HepG2 (cell line): ENCODE measurements at regions not wholly inside any gene's neighbourhood (a gene's known extent, or its start where the extent isn't known, plus 50 kb on each side); places are given as distances from the start of the nearest gene placed in this dataset.

Experiments
- ATAC-seq: fragments of 200-7000 bp; cut with Tn5 transposase; 3 replicates; pipeline ENCODE4 v1.9.1; 2020; ENCODE audit warnings: mild to moderate bottlenecking, moderate library complexity
- BruUV-seq: library from RNA; stranded (reverse); fragments of 400-500 nt; replicated peaks from 2 replicates; lab custom pipeline; 2021; lab: Mats Ljungman, UMichigan
- CTCF ChIA-PET: fragments of 300-600 bp; formaldehyde crosslinking; extraction: SDS; loops from one replicate; lab custom pipeline; 2021; ENCODE audit warnings: low total read pairs, inconsistent platforms, low intra/inter-chr PET ratio; lab: Yijun Ruan, JAX
- POLR2A ChIA-PET: fragments of 350-600 bp; sonication (Branson Sonifier 250); formaldehyde crosslinking; loops from one replicate; lab custom pipeline; 2020; ENCODE audit warnings: antibody characterized with exemption, inconsistent platforms; lab: Yijun Ruan, JAX
- DNase-seq: peaks from one replicate; pipeline ENCODE4 v3.0.0-alpha.2; 2015; ENCODE audit warnings: low spot score
- FAIRE-seq: peaks from 3 replicates; lab custom pipeline; 2011; peaks lifted over from hg19 to GRCh38; lab: Jason Lieb, UNC
- H2AFZ ChIP-seq: one replicate; pipeline ENCODE4 v1.6.1; 2011; ENCODE audit warnings: low read length, inconsistent platforms
- H3K27ac ChIP-seq: fragments of 300-600 bp; 3 replicates; pipeline ENCODE4 v1.8.0; 2011; ENCODE audit warnings: mixed run types, mild to moderate bottlenecking, mixed read lengths, low read length, inconsistent platforms; ENCODE audit not compliant: insufficient read depth; ENCODE audit errors: extremely low read length
- H3K27me3 ChIP-seq, 2 experiments: fragments of 200-600 bp in 1 of 2; 2 replicates in 1 of 2; 3 replicates in 1 of 2; pipeline versions ENCODE4 v1.6.0 to v1.8.0; 2011; ENCODE audit warnings: low read length in 2 of 2, mild to moderate bottlenecking in 2 of 2, moderate library complexity in 2 of 2, inconsistent platforms in 1 of 2; ENCODE audit not compliant: insufficient read depth in 2 of 2, control insufficient read depth in 1 of 2
- H3K36me3 ChIP-seq, 2 experiments: fragments of 200-600 bp in 1 of 2; replicated peaks in 1 of 2; 2 replicates in 1 of 2; 3 replicates in 1 of 2; pipeline versions ENCODE4 v1.5.1 to v1.8.0; 2011; ENCODE audit warnings: low read length in 2 of 2, inconsistent platforms in 1 of 2; ENCODE audit not compliant: insufficient read depth in 2 of 2, control insufficient read depth in 1 of 2
- H3K4me1 ChIP-seq: 2 replicates; pipeline ENCODE4 v1.5.1; 2012; ENCODE audit warnings: low read length, inconsistent platforms; ENCODE audit not compliant: insufficient read depth
- H3K4me2 ChIP-seq: 2 replicates; pipeline ENCODE4 v1.6.0; 2011; ENCODE audit warnings: low read depth, low read length, inconsistent platforms
- H3K4me3 ChIP-seq, 3 experiments: fragments of 200-600 bp in 1 of 3; sonication (generic), shearing (Covaris generic) in 1 of 3; replicated peaks in 1 of 3; 2 replicates each; pipeline ENCODE4 v1.5.1; 2011 to 2016; ENCODE audit warnings: low read length in 3 of 3, inconsistent platforms in 2 of 3, low read depth in 2 of 3, mild to moderate bottlenecking in 2 of 3, control low read depth in 1 of 3, mixed read lengths in 1 of 3; ENCODE audit not compliant: insufficient read depth in 1 of 3
- H3K79me2 ChIP-seq: one replicate; pipeline ENCODE4 v1.6.1; 2011; ENCODE audit warnings: low read length, inconsistent platforms; ENCODE audit not compliant: insufficient read depth
- H3K9ac ChIP-seq: 2 replicates; pipeline ENCODE4 v1.6.0; 2011; ENCODE audit warnings: mild to moderate bottlenecking, low read depth, low read length, inconsistent platforms; ENCODE audit not compliant: insufficient read depth
- H3K9me3 ChIP-seq: 2 replicates; pipeline ENCODE4 v1.5.1; 2012; ENCODE audit warnings: mild to moderate bottlenecking, low read length
- H4K20me1 ChIP-seq: 2 replicates; pipeline ENCODE4 v1.6.0; 2011; ENCODE audit warnings: inconsistent platforms, mild to moderate bottlenecking, low read length, moderate library complexity; ENCODE audit not compliant: insufficient read depth
- ATF4 ChIP-seq, 2 experiments: fragments of 450-650 bp in 1 of 2; sonication (generic) in 1 of 2; formaldehyde crosslinking; IDR thresholded peaks; 2 replicates each; pipeline versions ENCODE4 v1.5.0 to v1.8.0; 2020 to 2022; ENCODE audit warnings: mild to moderate bottlenecking in 1 of 2, missing genetic modification reagents in 1 of 2
- CBX5 ChIP-seq: sonication (generic); formaldehyde crosslinking; IDR thresholded peaks from 2 replicates; pipeline ENCODE4 v1.4.0; 2020; ENCODE audit warnings: missing genetic modification reagents, borderline replicate concordance
- CEBPB ChIP-seq: IDR thresholded peaks from 2 replicates; pipeline ENCODE4 v1.6.1; 2011; ENCODE audit warnings: low read depth, low read length, improper control_type of control experiment, borderline replicate concordance
- CREBL2 ChIP-seq: sonication (generic); formaldehyde crosslinking; IDR thresholded peaks from 2 replicates; pipeline ENCODE4 v1.8.1; 2023; ENCODE audit warnings: missing genetic modification reagents, mild to moderate bottlenecking, borderline replicate concordance
- IKZF4 ChIP-seq: sonication (generic); formaldehyde crosslinking; IDR thresholded peaks from 2 replicates; pipeline ENCODE4 v1.5.1; 2020; ENCODE audit warnings: borderline replicate concordance, mild to moderate bottlenecking, low read depth, missing genetic modification reagents; ENCODE audit errors: not compliant biosample characterization
- MEIS1 ChIP-seq: sonication (generic); formaldehyde crosslinking; IDR thresholded peaks from 2 replicates; pipeline ENCODE4 v1.9.0; 2021; ENCODE audit warnings: mild to moderate bottlenecking, missing genetic modification reagents, moderate library complexity, borderline replicate concordance
- NPAS2 ChIP-seq: sonication (generic); formaldehyde crosslinking; IDR thresholded peaks from 2 replicates; pipeline ENCODE4 v1.8.0; 2022; ENCODE audit warnings: mild to moderate bottlenecking, missing genetic modification reagents, borderline replicate concordance
- NR3C1 ChIP-seq: sonication (generic); formaldehyde crosslinking; IDR thresholded peaks from 2 replicates; pipeline ENCODE4 v1.4.0; 2020; ENCODE audit warnings: missing genetic modification reagents
- PRMT3 ChIP-seq: sonication (generic); formaldehyde crosslinking; IDR thresholded peaks from 2 replicates; pipeline ENCODE4 v1.8.1; 2022; ENCODE audit warnings: low read depth, mild to moderate bottlenecking, moderate library complexity, missing genetic modification reagents, borderline replicate concordance
- SOX5 ChIP-seq: IDR thresholded peaks from 2 replicates; pipeline ENCODE4 v1.6.1; 2016; ENCODE audit warnings: borderline replicate concordance
- USF2 ChIP-seq, 2 experiments: sonication (generic) in 1 of 2; formaldehyde crosslinking in 1 of 2; IDR thresholded peaks; 2 replicates each; pipeline versions ENCODE4 v1.5.1 to v1.6.1; 2011 to 2020; ENCODE audit warnings: borderline replicate concordance in 1 of 2, low read depth in 1 of 2, low read length in 1 of 2, mild to moderate bottlenecking in 1 of 2, missing genetic modification reagents in 1 of 2, moderate library complexity in 1 of 2
- ZNF282 ChIP-seq: fragments of 450-650 bp; IDR thresholded peaks from 2 replicates; pipeline ENCODE4 v1.6.1; 2018; ENCODE audit not compliant: partially characterized antibody
- WGBS: methylation state at CpG from one replicate; pipeline ENCODE4 v1.1.6; 2017; ENCODE audit warnings: low lambda C conversion rate; 5-methylcytosine and 5-hydroxymethylcytosine counted together
- in situ Hi-C: cut with HindIII; loops from 2 replicates; pipeline ENCODE4 v1.10.0; 2017; ENCODE audit warnings: low pct_unique_long_range_greater_than_20kb; ENCODE audit not compliant: extremely low pct_ligation_motif_present
- intact Hi-C: fragments of 100-400 bp; cut with micrococcal nuclease; formaldehyde crosslinking; loops from one replicate; pipeline ENCODE4 v1.10.0; 2022; ENCODE audit not compliant: unreplicated experiment
- TF ChIP-seq, protein P1 (sequence below): sonication (generic); formaldehyde crosslinking; IDR thresholded peaks from 2 replicates; pipeline ENCODE4 v1.4.0; 2020; ENCODE audit warnings: missing genetic modification reagents, borderline replicate concordance
- TF ChIP-seq, protein P2 (sequence below): fragments of 450-650 bp; IDR thresholded peaks from 2 replicates; pipeline ENCODE4 v1.6.1; 2016

DNA sequence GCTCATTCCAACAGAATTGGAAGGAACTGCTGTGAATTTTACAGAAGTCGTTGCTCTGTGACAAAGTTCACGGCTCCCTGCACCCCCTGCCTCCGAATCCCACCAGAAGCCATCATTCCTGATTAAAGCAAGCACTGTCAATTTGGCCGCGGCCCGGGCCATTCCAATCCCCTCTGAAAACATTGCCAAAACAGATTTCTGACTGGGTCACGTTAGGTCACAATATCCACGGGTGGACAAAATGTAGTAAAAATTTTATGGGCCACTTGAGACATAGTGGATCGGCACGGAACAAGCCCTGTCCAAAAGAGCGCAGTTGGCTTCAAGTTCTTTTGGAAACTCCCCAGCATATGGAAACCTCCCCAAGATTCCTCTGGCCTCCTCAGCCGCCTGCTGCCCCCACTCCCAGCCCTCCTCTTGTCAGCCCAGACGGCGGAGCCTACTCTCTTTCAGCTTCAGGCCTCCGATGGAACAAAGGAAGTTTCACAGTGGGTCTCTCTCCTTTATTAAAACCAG, 67.2 kb upstream of the IFNAR2 start:
- intact Hi-C loops: no loop called here
- POLR2A ChIA-PET: no interaction called here

More for the DNA sequence above, 67.2 kb upstream of the IFNAR2 start:
- CTCF ChIA-PET: no interaction called here
- no peaks in the 10 kb centered on the region for H3K79me2 ChIP-seq
- peaks cover 0 to 9% of the 10 kb centered on the region in 2 experiments; a peak in 1 of 5 replicates for H3K27me3 ChIP-seq
- TF ChIP-seq ATF4 (CRISPR knock-in tag; IDR thresholded peaks at IDR 0.05) (no peak), CREBL2 (CRISPR knock-in tag) (no peak), IKZF4 (CRISPR knock-in tag) (no peak), USF2 (IDR thresholded peaks at IDR 0.05; ENCODE audit: low read depth, low read length) (no peak), USF2 (CRISPR knock-in tag; IDR thresholded peaks at IDR 0.05; ENCODE audit: borderline replicate concordance) (no peak), CEBPB (no peak), MEIS1 (CRISPR knock-in tag) (no peak), SOX5 (CRISPR knock-in tag) (no peak), PRMT3 (CRISPR knock-in tag) (no peak), CBX5 (CRISPR knock-in tag) (no peak), NPAS2 (CRISPR knock-in tag) (no peak), NR3C1 (no peak), ZNF282 (no peak)
- TF ChIP-seq, protein P1, sequence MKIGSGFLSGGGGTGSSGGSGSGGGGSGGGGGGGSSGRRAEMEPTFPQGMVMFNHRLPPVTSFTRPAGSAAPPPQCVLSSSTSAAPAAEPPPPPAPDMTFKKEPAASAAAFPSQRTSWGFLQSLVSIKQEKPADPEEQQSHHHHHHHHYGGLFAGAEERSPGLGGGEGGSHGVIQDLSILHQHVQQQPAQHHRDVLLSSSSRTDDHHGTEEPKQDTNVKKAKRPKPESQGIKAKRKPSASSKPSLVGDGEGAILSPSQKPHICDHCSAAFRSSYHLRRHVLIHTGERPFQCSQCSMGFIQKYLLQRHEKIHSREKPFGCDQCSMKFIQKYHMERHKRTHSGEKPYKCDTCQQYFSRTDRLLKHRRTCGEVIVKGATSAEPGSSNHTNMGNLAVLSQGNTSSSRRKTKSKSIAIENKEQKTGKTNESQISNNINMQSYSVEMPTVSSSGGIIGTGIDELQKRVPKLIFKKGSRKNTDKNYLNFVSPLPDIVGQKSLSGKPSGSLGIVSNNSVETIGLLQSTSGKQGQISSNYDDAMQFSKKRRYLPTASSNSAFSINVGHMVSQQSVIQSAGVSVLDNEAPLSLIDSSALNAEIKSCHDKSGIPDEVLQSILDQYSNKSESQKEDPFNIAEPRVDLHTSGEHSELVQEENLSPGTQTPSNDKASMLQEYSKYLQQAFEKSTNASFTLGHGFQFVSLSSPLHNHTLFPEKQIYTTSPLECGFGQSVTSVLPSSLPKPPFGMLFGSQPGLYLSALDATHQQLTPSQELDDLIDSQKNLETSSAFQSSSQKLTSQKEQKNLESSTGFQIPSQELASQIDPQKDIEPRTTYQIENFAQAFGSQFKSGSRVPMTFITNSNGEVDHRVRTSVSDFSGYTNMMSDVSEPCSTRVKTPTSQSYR: no peak
- TF ChIP-seq, protein P2, sequence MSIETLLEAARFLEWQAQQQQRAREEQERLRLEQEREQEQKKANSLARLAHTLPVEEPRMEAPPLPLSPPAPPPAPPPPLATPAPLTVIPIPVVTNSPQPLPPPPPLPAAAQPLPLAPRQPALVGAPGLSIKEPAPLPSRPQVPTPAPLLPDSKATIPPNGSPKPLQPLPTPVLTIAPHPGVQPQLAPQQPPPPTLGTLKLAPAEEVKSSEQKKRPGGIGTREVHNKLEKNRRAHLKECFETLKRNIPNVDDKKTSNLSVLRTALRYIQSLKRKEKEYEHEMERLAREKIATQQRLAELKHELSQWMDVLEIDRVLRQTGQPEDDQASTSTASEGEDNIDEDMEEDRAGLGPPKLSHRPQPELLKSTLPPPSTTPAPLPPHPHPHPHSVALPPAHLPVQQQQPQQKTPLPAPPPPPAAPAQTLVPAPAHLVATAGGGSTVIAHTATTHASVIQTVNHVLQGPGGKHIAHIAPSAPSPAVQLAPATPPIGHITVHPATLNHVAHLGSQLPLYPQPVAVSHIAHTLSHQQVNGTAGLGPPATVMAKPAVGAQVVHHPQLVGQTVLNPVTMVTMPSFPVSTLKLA: no peak
- DNase-seq: no peak
- BruUV-seq: no TSS peak
- H3K4me1 ChIP-seq: no peaks in the 10 kb centered on the region
- no peak overlapping the region for H3K9ac ChIP-seq
- ATAC-seq: no peak
- no peaks in the 10 kb centered on the region; the same call in 1 of the 2 replicates for H3K9me3 ChIP-seq
- no peak overlapping the region for H3K27ac ChIP-seq
- in situ Hi-C loops: no loop called here
- H3K36me3 ChIP-seq: no peaks in the 10 kb centered on the region
- no peak for FAIRE-seq
- H3K4me3 ChIP-seq: no peak overlapping the region
- 14% methylated on average over 14 of the region's 15 CpGs for WGBS
- no peaks in the 10 kb centered on the region for H4K20me1 ChIP-seq
- no peak overlapping the region for H2AFZ ChIP-seq
- no peak overlapping the region for H3K4me2 ChIP-seq
